ENCODE measurements at regions not wholly inside any gene's neighbourhood (a gene's known extent, or its start where the extent isn't known, plus 50 kb on each side); places are given as distances from the start of the nearest gene placed in this dataset.

- no peak overlapping the region for H3K4me2 ChIP-seq (ENCODE audit: insufficient read depth in 1 of 2, low read depth in 2 of 2, low read length in 2 of 2)
- no peak overlapping the region for H3K14ac ChIP-seq (ENCODE audit: insufficient read length)
- H2AK5ac ChIP-seq (ENCODE audit: low read depth, low read length): no peak overlapping the region
- no peak overlapping the region for H3K18ac ChIP-seq (ENCODE audit: extremely low read depth, low read length)
- no peak overlapping the region for H2BK5ac ChIP-seq (ENCODE audit: low read depth, low read length)
- no peak overlapping the region for H3K9ac ChIP-seq (replicated peaks in 1 of 4; ENCODE audit: extremely low read depth in 1 of 4, low read depth in 3 of 4, low read length in 3 of 4)
- no peak overlapping the region for H4K91ac ChIP-seq (replicated peaks; ENCODE audit: insufficient read length, low read length)
- POLR2A ChIA-PET (ENCODE audit: partially characterized antibody): no interaction called here
- no peak overlapping the region for H3K4ac ChIP-seq (replicated peaks; ENCODE audit: insufficient read length, low read depth, low read length)
- no peaks in the 10 kb centered on the region for H3K23me2 ChIP-seq (ENCODE audit: low read depth, low read length)
- WGBS, 2 experiments (ENCODE audit: extremely low coverage in 1 of 2, insufficient coverage in 1 of 2, insufficient read length in 1 of 2, insufficient replicate concordance in 2 of 2, low coverage in 1 of 2, low lambda C conversion rate in 2 of 2, missing lambda C conversion rate in 1 of 2): 100% methylated on average over 1 of the region's 1 CpG; no CpG with 5 or more reads in 1 of the 2 experiments
- CTCF ChIA-PET (ENCODE audit: partially characterized antibody): interaction anchor here (0.6 to 1.4 kb wide), 2 partner anchors 250 to 254 kb away, joined by 3 to 4 read pairs; no protein-coding TSS in a partner anchor
- DNase-seq (ENCODE audit: low read depth in 1 of 2, low spot score in 2 of 2): no peak
- no peak overlapping the region for H3K4me3 ChIP-seq (ENCODE audit: extremely low read depth in 1 of 4, insufficient read depth in 2 of 4, low read depth in 3 of 4, low read length in 4 of 4)
- H2BK12ac ChIP-seq (ENCODE audit: low read depth, low read length): no peak overlapping the region
- TF ChIP-seq MAFK (IDR thresholded peaks at IDR 0.05; ENCODE audit: low read depth, low read length): no peak
- no peak for TF ChIP-seq RXRA (IDR thresholded peaks at IDR 0.05; ENCODE audit: insufficient read depth, low read depth, low read length)
- TF ChIP-seq JUND (IDR thresholded peaks at IDR 0.05; ENCODE audit: low read length): no peak
- no peak for TF ChIP-seq POLR2A (IDR thresholded peaks at IDR 0.05; ENCODE audit: control extremely low read depth in 1 of 2, low read depth in 2 of 2, low read length in 2 of 2)
- no peak for TF ChIP-seq GTF2F1 (IDR thresholded peaks at IDR 0.05; ENCODE audit: borderline replicate concordance, low read depth, low read length)
- TF ChIP-seq ASH2L (IDR thresholded peaks at IDR 0.05; ENCODE audit: low read length): no peak
- TF ChIP-seq JUN (IDR thresholded peaks at IDR 0.05; ENCODE audit: low read depth, low read length): no peak
- no peak for TF ChIP-seq ATF2 (IDR thresholded peaks at IDR 0.05; ENCODE audit: low read length)
- no peak for TF ChIP-seq GABPA (IDR thresholded peaks at IDR 0.05; ENCODE audit: borderline replicate concordance, insufficient read depth, low read length)
- no peak for TF ChIP-seq BACH1 (IDR thresholded peaks at IDR 0.05; ENCODE audit: low read length)
- no peak overlapping the region for H4K8ac ChIP-seq (ENCODE audit: extremely low read depth, insufficient read depth, low read length)
- H3K23ac ChIP-seq (ENCODE audit: insufficient read length): no peak overlapping the region
- H3K36me3 ChIP-seq (ENCODE audit: control insufficient read depth in 2 of 4, insufficient read depth in 4 of 4, low read length in 3 of 4): no peaks in the 10 kb centered on the region
- H3K9me3 ChIP-seq (ENCODE audit: insufficient read depth in 2 of 2, low read depth in 1 of 2, low read length in 1 of 2): no peaks in the 10 kb centered on the region
- H3K56ac ChIP-seq (replicated peaks; ENCODE audit: insufficient read length, low read depth, low read length): no peak overlapping the region
- H3K79me2 ChIP-seq (ENCODE audit: control insufficient read depth in 1 of 2, insufficient read depth in 2 of 2, low read length in 2 of 2): no peaks in the 10 kb centered on the region
- H3K4me1 ChIP-seq (replicated peaks in 1 of 4; ENCODE audit: control insufficient read depth in 3 of 4, insufficient read depth in 4 of 4, low read length in 3 of 4): no peaks in the 10 kb centered on the region
- no peak overlapping the region for H2BK120ac ChIP-seq (replicated peaks; ENCODE audit: low read depth, low read length)
- H3K79me1 ChIP-seq (ENCODE audit: low read depth, low read length): no peaks in the 10 kb centered on the region
- no peak overlapping the region for H2BK20ac ChIP-seq (ENCODE audit: low read length)
- no peaks in the 10 kb centered on the region for H4K20me1 ChIP-seq (replicated peaks in 1 of 2; ENCODE audit: control insufficient read depth in 1 of 2, insufficient read depth in 2 of 2, low read length in 2 of 2)
- no peak overlapping the region for H4K5ac ChIP-seq (ENCODE audit: insufficient read length, low read depth, low read length)
- H3K27ac ChIP-seq (ENCODE audit: low read depth, low read length): no peak overlapping the region
- FAIRE-seq: no peak
- H2BK15ac ChIP-seq (ENCODE audit: low read length): no peak overlapping the region
- H3K27me3 ChIP-seq (replicated peaks in 1 of 4; ENCODE audit: control insufficient read depth in 3 of 4, extremely low read depth in 1 of 4, insufficient read depth in 3 of 4, low read length in 3 of 4): no peaks in the 10 kb centered on the region
- H2AFZ ChIP-seq (ENCODE audit: low read length): no peak overlapping the region
These were observed 109.8 kb upstream of the SGK1 start for GRCh38 chr6:134427721-134428120.
